RWPE2 (cell line): ENCODE measurements at regions not wholly inside any gene's neighbourhood (a gene's known extent, or its start where the extent isn't known, plus 50 kb on each side); places are given as distances from the start of the nearest gene placed in this dataset.

Source experiments
- ATAC-seq: fragments of 200-7000 bp; cut with Tn5 transposase; 3 replicates; pipeline ENCODE4 v1.9.1; 2021; ENCODE audit warnings: low read depth
- DNase-seq: peaks from one replicate; pipeline ENCODE4 v3.0.0-alpha.2; 2020; ENCODE audit warnings: low spot score
- H3K27ac ChIP-seq: fragments of 450-650 bp; 2 replicates; pipeline ENCODE4 v1.5.1; 2017; ENCODE audit warnings: mild to moderate bottlenecking; ENCODE audit not compliant: poor library complexity, severe bottlenecking
- H3K27me3 ChIP-seq: fragments of 250-450 bp; sonication (Bioruptor Pico); 2 replicates; pipeline ENCODE4 v1.5.1; 2021; ENCODE audit warnings: mild to moderate bottlenecking, moderate library complexity; ENCODE audit not compliant: insufficient read depth, poor library complexity, severe bottlenecking
- H3K36me3 ChIP-seq: fragments of 250-450 bp; sonication (Bioruptor Pico); 2 replicates; pipeline ENCODE4 v1.5.1; 2020; ENCODE audit warnings: low read depth, mild to moderate bottlenecking, moderate library complexity
- H3K4me1 ChIP-seq: fragments of 250-450 bp; sonication (Bioruptor Pico); 2 replicates; pipeline ENCODE4 v1.5.1; 2021; ENCODE audit warnings: mild to moderate bottlenecking, moderate library complexity; ENCODE audit not compliant: insufficient read depth, poor library complexity, severe bottlenecking
- H3K4me3 ChIP-seq: fragments of 250-450 bp; sonication (Bioruptor Pico); 2 replicates; pipeline ENCODE4 v1.5.1; 2021; ENCODE audit warnings: mild to moderate bottlenecking, moderate library complexity; ENCODE audit not compliant: severe bottlenecking
- H3K9me3 ChIP-seq: fragments of 250-450 bp; sonication (Bioruptor Pico); 2 replicates; pipeline ENCODE4 v1.5.1; 2021; ENCODE audit warnings: mild to moderate bottlenecking, moderate library complexity; ENCODE audit not compliant: severe bottlenecking
- TF ChIP-seq, protein P1 (sequence below): fragments of 450-650 bp; IDR thresholded peaks from one replicate; pipeline ENCODE4 v1.5.1; 2017; ENCODE audit warnings: mild to moderate bottlenecking, moderate library complexity; ENCODE audit not compliant: poor library complexity, severe bottlenecking

DNA sequence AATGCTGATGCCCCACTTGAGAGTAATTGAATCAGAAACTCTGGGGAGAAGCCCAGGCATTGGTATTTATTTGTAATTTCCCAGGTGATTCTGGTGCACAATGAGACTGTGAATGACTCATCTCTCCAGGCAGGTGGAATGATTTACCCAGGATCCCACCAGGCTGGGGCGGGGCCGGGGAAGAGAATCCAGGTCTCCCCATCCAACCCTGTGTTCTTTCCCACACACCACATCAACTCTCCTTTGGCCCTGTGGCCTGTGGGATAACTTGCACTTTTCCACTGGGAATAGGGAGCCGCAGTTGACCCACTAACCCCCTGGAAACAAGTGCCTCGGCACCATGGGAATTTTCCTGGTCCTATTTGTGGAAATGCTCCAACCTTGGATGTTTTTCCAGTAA is 409.8 kb downstream of the ZNF521 start:
- no peaks in the 10 kb centered on the region for H3K36me3 ChIP-seq
- H3K27ac ChIP-seq, result no peak overlapping the region
- ATAC-seq, result no peak
- no peak overlapping the region for H3K4me3 ChIP-seq
- no peak for DNase-seq
- H3K4me1 ChIP-seq, result no peaks in the 10 kb centered on the region
- no peaks in the 10 kb centered on the region for H3K27me3 ChIP-seq
- no peaks in the 10 kb centered on the region for H3K9me3 ChIP-seq
- TF ChIP-seq, protein P1, sequence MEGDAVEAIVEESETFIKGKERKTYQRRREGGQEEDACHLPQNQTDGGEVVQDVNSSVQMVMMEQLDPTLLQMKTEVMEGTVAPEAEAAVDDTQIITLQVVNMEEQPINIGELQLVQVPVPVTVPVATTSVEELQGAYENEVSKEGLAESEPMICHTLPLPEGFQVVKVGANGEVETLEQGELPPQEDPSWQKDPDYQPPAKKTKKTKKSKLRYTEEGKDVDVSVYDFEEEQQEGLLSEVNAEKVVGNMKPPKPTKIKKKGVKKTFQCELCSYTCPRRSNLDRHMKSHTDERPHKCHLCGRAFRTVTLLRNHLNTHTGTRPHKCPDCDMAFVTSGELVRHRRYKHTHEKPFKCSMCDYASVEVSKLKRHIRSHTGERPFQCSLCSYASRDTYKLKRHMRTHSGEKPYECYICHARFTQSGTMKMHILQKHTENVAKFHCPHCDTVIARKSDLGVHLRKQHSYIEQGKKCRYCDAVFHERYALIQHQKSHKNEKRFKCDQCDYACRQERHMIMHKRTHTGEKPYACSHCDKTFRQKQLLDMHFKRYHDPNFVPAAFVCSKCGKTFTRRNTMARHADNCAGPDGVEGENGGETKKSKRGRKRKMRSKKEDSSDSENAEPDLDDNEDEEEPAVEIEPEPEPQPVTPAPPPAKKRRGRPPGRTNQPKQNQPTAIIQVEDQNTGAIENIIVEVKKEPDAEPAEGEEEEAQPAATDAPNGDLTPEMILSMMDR, result no peak

DNA sequence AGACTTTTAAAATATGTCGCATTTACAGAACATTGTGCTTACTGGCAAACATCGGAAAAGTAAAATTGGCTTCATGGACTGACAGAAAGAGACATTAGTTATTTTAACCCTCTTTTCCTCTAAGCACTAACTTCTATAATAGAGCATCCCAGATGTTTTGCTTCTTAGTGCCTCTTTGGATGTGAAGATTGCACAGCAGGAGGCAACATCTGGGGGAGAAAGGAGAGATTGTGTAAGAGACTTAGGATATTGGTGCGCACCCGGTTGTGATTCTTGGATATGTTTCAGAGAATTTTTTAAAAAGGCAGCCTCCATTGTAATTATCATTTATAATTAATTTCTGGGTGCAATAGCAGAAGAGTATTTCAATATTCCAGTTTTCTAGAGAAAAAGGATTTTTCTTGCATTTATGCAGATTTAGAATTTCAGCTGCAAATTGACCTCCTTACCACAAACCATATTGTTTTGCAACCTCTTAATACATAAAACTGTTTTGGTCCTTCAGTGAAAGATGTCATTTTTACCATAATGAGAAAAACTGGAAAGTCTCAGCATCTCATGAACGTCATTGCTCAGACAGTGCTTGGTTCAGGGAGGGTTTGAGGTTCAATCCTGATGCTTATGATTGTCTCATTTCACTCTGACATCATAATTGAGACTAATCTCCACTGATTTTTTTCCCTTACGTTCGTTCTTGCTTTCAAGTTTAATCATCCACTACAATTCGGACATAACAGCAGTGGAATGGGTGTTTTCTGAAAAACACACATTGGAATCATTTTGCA is 404.3 kb downstream of the ZNF521 start:
- H3K27me3 ChIP-seq, result no peaks in the 10 kb centered on the region
- ATAC-seq (no peak), DNase-seq (no peak)
- H3K9me3 ChIP-seq, result no peaks in the 10 kb centered on the region
- TF ChIP-seq, protein P1, result no peak
- no peaks in the 10 kb centered on the region for H3K4me1 ChIP-seq
- H3K4me3 ChIP-seq, result no peak overlapping the region
- no peak overlapping the region for H3K27ac ChIP-seq
- no peaks in the 10 kb centered on the region for H3K36me3 ChIP-seq

DNA sequence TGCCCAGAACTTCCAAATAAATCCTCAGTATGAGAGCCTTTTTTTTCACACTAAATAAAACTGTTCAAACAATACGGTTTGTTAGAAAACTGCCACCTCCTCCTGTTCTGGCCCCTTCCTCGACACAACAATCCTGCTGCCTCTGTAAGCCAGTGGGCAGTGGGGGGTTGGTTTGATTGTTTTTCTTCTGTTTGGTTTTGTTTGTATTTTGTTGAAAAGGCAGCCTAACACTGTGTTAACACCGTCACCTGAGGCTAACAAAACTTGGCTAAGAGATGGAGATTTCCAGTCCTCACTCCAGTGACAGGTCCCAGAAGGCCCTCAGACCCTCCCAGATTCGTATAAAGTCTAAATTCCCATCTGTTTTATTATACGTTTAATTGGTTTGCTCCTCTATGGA is 402.1 kb downstream of the ZNF521 start:
- TF ChIP-seq, protein P1, result no peak
- no peaks in the 10 kb centered on the region for H3K9me3 ChIP-seq
- no peak for ATAC-seq

DNA sequence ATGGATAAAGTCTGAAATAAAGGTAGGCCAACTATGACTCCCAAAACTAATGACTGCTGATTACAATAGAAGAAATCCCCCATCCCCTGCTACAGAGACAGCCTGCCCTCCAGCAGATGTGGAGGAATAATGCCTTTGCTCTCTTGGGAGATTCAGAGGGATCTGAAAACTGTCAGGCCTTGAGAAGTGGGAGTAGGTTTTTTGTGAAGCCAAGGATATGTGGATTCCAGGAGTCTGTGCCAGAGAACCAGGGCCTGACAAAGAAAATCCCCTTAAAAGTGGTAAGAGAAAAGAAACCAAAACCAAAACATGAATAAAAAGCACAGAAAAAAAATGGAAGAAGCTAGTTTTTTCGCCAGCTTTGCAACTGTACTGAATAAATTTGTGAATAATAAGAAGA is 397.6 kb downstream of the ZNF521 start:
- Histone ChIP-seq H3K4me3 (no peak overlapping the region), H3K27me3 (no peaks in the 10 kb centered on the region), H3K36me3 (no peaks in the 10 kb centered on the region), H3K4me1 (no peaks in the 10 kb centered on the region), H3K27ac (no peak overlapping the region), H3K9me3 (no peaks in the 10 kb centered on the region)
- ATAC-seq (no peak), DNase-seq (no peak)
- TF ChIP-seq, protein P1, result no peak

More for the DNA sequence above, 402.1 kb downstream of the ZNF521 start:
- Histone ChIP-seq H3K36me3 (no peaks in the 10 kb centered on the region), H3K27me3 (no peaks in the 10 kb centered on the region), H3K4me1 (no peaks in the 10 kb centered on the region), H3K27ac (no peak overlapping the region), H3K4me3 (no peak overlapping the region)
- DNase-seq, result no peak

DNA sequence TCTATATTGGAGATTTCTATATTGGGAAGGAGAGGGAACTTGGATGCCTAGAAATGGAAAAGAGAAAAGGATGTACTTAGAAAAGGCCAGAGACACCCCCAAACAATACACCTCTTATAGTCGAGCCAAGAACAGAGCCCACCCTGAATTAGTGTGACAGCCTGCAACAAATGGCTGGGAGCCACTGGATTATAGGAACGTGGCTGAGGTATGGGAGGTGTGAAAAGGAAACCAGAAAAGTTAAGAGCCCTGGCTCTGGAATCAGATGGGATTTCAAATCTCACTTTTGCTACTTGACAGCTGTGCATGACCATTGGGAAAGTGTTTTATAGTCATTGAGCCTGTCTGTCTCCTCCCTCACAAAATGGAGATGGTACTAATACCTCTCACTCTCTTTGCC is 394.0 kb downstream of the ZNF521 start:
- TF ChIP-seq, protein P1, result no peak
- ATAC-seq, result no peak
- Histone ChIP-seq H3K9me3 (no peaks in the 10 kb centered on the region), H3K4me3 (no peak overlapping the region), H3K4me1 (no peaks in the 10 kb centered on the region), H3K27ac (no peak overlapping the region), H3K36me3 (no peaks in the 10 kb centered on the region), H3K27me3 (no peaks in the 10 kb centered on the region)
- no peak for DNase-seq
